ENCODE measurements at regions not wholly inside any gene's neighbourhood (a gene's known extent, or its start where the extent isn't known, plus 50 kb on each side); places are given as distances from the start of the nearest gene placed in this dataset.

GRCh38 chr2:12089001-12089400 is 342.6 kb downstream of the LPIN1 start:
- TF ChIP-seq CTCF (IDR thresholded peaks at IDR 0.05) = no peak
- TF ChIP-seq POLR2A (IDR thresholded peaks at IDR 0.05) = no peak
